ENCODE measurements at regions not wholly inside any gene's neighbourhood (a gene's known extent, or its start where the extent isn't known, plus 50 kb on each side); places are given as distances from the start of the nearest gene placed in this dataset.

DNA sequence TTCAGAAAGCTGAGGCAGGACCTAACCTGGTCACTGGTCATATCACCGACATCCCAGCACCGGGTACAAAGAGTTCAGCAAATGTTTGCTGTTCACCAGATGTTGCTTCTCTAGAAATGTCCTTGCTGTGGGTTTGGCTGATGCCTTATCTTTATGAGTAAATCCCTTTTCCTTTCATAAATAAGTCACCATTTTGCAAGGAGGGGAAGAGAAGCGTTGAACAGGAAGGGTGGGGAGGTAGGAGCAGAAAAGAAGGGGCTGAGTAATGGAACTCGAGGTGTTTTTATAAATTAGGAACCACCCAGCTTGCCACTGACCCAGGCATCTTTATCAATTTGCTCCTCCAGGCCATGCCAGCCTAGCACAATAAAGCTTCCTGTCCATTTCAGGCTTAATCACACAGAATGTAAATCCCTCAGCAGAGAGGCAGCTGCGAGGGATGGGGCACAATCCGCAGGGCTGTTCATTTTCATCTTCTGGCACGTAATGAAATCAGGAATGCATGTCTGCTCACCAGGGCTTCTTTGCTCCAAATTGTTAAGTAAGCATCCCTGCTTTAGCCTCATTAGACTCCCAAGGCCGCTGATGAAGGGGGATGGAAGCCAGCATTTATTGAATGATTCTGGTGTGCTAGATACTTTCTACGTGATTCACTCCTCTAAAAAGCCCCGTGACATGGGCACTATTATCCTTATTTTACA is 371.9 kb upstream of the CHD6 start:
- ChIA-PET POLR2A (ENCODE audit: unreplicated experiment) (no interaction called here), CTCF (no interaction called here)
- Histone ChIP-seq H2BK20ac (ENCODE audit: low read depth, low read length) (no peak overlapping the region), H3K23ac (ENCODE audit: low read depth, low read length) (no peak overlapping the region), H4K91ac (ENCODE audit: insufficient read depth, low read depth, low read length) (no peak overlapping the region), H3K9me1 (ENCODE audit: insufficient read depth, low read length) (no peaks in the 10 kb centered on the region), H3K4me3 (ENCODE audit: insufficient read depth, low read depth, low read length) (no peak overlapping the region), H2BK120ac (ENCODE audit: low read depth, low read length) (no peak overlapping the region), H3K14ac (replicated peaks; ENCODE audit: low read depth, low read length) (no peak overlapping the region), H3K56ac (ENCODE audit: extremely low read depth, insufficient read depth, low read length) (no peak overlapping the region), H4K5ac (ENCODE audit: low read depth, low read length) (no peak overlapping the region), H4K8ac (ENCODE audit: low read depth in 2 of 2, low read length in 2 of 2) (no peak overlapping the region), H2BK15ac (ENCODE audit: low read depth, low read length) (no peak overlapping the region), H3K36me3 (ENCODE audit: control insufficient read depth, insufficient read depth, low read length) (no peaks in the 10 kb centered on the region), H4K20me1 (ENCODE audit: insufficient read depth, low read length) (no peaks in the 10 kb centered on the region), H3K27ac (ENCODE audit: insufficient read depth, low read length) (no peak overlapping the region), H2BK5ac (ENCODE audit: low read depth, low read length, poor library complexity, severe bottlenecking) (no peak overlapping the region), H3K18ac (ENCODE audit: low read depth, low read length) (no peak overlapping the region), H2AK5ac (ENCODE audit: low read depth, low read length) (no peak overlapping the region), H3K4me2 (ENCODE audit: low read depth, low read length) (no peak overlapping the region), H2AK9ac (replicated peaks; ENCODE audit: low read depth, low read length, poor library complexity) (no peak overlapping the region), H2AFZ (replicated peaks; ENCODE audit: low read length, poor library complexity) (no peak overlapping the region), H3K79me1 (ENCODE audit: low read depth in 1 of 2, low read length in 2 of 2) (no peaks in the 10 kb centered on the region), H3K4ac (ENCODE audit: low read depth, low read length) (no peak overlapping the region), H3K9ac (ENCODE audit: low read depth, low read length) (no peak overlapping the region), H3K9me3 (ENCODE audit: control insufficient read depth, insufficient read depth, low read length) (peaks cover 3% of the 10 kb centered on the region; the same call in 1 of the 2 replicates), H3K27me3 (ENCODE audit: control insufficient read depth, insufficient read depth, low read length) (no peaks in the 10 kb centered on the region), H3K4me1 (ENCODE audit: control insufficient read depth, insufficient read depth, low read length) (no peaks in the 10 kb centered on the region)
- no TSS peak for BruUV-seq (replicated peaks)
- no peak for ATAC-seq (ENCODE audit: low read depth)
- intact Hi-C loops (cut with micrococcal nuclease), result no loop called here
- no peak for DNase-seq
- in situ Hi-C loops (cut with MboI; ENCODE audit: low sequenced_read_pairs), result no loop called here
- dilution Hi-C loops (cut with HindIII; ENCODE audit: low sequenced_read_pairs, unreplicated experiment), result no loop called here
- no peak for TF ChIP-seq RCOR1 (IDR thresholded peaks at IDR 0.05; ENCODE audit: insufficient replicate concordance, low read length)
- TF ChIP-seq RFX5 (IDR thresholded peaks at IDR 0.05; ENCODE audit: low read depth, low read length), result no peak
- no peak for TF ChIP-seq MXI1 (IDR thresholded peaks at IDR 0.05; ENCODE audit: borderline replicate concordance, low read depth, low read length)
- TF ChIP-seq MAZ (IDR thresholded peaks at IDR 0.05; ENCODE audit: borderline replicate concordance, low read depth, low read length), result no peak
- no peak for TF ChIP-seq MAFK (IDR thresholded peaks at IDR 0.05; ENCODE audit: low read depth, low read length)
- TF ChIP-seq, protein P1, sequence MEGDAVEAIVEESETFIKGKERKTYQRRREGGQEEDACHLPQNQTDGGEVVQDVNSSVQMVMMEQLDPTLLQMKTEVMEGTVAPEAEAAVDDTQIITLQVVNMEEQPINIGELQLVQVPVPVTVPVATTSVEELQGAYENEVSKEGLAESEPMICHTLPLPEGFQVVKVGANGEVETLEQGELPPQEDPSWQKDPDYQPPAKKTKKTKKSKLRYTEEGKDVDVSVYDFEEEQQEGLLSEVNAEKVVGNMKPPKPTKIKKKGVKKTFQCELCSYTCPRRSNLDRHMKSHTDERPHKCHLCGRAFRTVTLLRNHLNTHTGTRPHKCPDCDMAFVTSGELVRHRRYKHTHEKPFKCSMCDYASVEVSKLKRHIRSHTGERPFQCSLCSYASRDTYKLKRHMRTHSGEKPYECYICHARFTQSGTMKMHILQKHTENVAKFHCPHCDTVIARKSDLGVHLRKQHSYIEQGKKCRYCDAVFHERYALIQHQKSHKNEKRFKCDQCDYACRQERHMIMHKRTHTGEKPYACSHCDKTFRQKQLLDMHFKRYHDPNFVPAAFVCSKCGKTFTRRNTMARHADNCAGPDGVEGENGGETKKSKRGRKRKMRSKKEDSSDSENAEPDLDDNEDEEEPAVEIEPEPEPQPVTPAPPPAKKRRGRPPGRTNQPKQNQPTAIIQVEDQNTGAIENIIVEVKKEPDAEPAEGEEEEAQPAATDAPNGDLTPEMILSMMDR (conservative IDR thresholded peaks at IDR 0.05; ENCODE audit: low read depth, low read length), result no peak
- no peak for TF ChIP-seq BHLHE40 (IDR thresholded peaks at IDR 0.05; ENCODE audit: low read depth, low read length)
- TF ChIP-seq CEBPB (IDR thresholded peaks at IDR 0.05; ENCODE audit: low read depth, low read length), result no peak
- no peak for TF ChIP-seq CHD1 (IDR thresholded peaks at IDR 0.05; ENCODE audit: low read depth, low read length)
- TF ChIP-seq, protein P2, sequence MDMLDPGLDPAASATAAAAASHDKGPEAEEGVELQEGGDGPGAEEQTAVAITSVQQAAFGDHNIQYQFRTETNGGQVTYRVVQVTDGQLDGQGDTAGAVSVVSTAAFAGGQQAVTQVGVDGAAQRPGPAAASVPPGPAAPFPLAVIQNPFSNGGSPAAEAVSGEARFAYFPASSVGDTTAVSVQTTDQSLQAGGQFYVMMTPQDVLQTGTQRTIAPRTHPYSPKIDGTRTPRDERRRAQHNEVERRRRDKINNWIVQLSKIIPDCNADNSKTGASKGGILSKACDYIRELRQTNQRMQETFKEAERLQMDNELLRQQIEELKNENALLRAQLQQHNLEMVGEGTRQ (IDR thresholded peaks at IDR 0.05; ENCODE audit: low read depth, low read length), result no peak
- no peak for TF ChIP-seq FOS (IDR thresholded peaks at IDR 0.05; ENCODE audit: low read depth, low read length)
- no peak for TF ChIP-seq NFE2L2 (IDR thresholded peaks at IDR 0.05; ENCODE audit: low read depth, low read length)
- TF ChIP-seq POLR2A (IDR thresholded peaks at IDR 0.05; ENCODE audit: low read depth, low read length), result no peak
- no peak for TF ChIP-seq SMC3 (IDR thresholded peaks at IDR 0.05; ENCODE audit: low read depth, low read length)
- no peak for TF ChIP-seq RAD21 (IDR thresholded peaks at IDR 0.05; ENCODE audit: low read length)
- WGBS, 2 experiments (ENCODE audit: extremely low coverage in 2 of 2, insufficient read length in 1 of 2), result 0% methylated on average over 1 of the region's 10 CpGs; no CpG with 5 or more reads in 1 of the 2 experiments
